ENCODE measurements at regions not wholly inside any gene's neighbourhood (a gene's known extent, or its start where the extent isn't known, plus 50 kb on each side); places are given as distances from the start of the nearest gene placed in this dataset.

DNA sequence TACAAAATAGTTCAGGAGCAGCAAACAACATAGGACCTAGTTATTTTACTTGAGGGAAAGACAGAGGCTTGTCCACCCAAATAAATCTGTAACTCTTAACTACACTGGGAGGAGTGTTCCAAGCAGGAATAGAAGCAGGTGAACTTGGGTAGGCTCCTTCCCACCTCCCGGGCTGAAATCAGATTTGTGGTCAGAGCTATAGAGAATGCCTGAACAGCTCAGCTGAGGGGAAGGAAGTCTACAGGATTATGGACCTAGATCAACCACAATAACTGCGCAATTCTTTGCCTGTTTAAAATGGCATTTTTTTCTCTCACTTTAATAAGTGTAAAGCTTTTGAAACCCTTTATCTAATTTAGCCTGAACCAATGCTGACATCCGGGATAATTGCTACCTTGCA, 73.5 kb upstream of the IRS2 start:
- Histone ChIP-seq H3K4me3 (ENCODE audit: low read depth in 1 of 2, low read length in 2 of 2) (no peak overlapping the region), H3K36me3 (ENCODE audit: insufficient read depth, low read length) (no peaks in the 10 kb centered on the region), H3K9ac (ENCODE audit: low read length) (no peak overlapping the region), H3K27me3 (ENCODE audit: control insufficient read depth in 1 of 2, insufficient read depth in 2 of 2, low read length in 2 of 2) (no peaks in the 10 kb centered on the region), H3K9me3 (ENCODE audit: low read length) (no peaks in the 10 kb centered on the region), H3K27ac (ENCODE audit: low read depth, low read length) (no peak overlapping the region), H3K4me1 (ENCODE audit: insufficient read depth, low read length) (no peaks in the 10 kb centered on the region)

DNA sequence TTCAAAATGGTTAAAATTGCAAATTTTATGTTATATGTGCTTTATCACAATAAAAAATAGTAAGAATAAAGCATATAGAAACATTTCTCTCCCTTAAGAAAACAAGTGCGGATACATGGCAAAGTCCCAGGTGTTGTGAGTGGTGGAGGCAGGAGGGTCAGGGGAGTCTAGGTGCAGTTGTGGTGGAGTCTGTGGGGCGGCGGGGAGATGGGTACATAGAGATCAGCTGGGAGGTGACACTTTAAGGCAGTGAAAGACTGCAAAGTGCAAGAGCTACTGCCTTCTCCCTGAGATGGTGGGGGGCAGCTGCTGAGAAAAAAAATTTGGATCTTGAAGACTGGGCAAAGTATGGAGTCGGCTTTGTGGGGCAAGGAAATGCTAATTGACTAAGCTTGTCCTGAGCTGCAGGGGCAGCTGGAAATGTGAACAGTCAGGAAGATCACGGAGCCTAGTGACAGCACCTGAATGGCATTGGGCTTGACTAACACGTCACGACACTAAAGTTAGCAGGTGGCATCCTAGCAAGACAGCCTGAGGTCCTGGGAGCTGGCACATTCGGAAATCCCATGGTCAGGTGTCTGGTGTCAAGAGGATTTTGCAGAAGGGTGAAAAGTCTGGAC, 72.9 kb upstream of the IRS2 start:
- Histone ChIP-seq H3K4me3 (ENCODE audit: low read depth in 1 of 2, low read length in 2 of 2) (no peak overlapping the region), H3K27me3 (ENCODE audit: control insufficient read depth in 1 of 2, insufficient read depth in 2 of 2, low read length in 2 of 2) (no peaks in the 10 kb centered on the region), H3K27ac (ENCODE audit: low read depth, low read length) (no peak overlapping the region), H3K36me3 (ENCODE audit: insufficient read depth, low read length) (no peaks in the 10 kb centered on the region), H3K9me3 (ENCODE audit: low read length) (no peaks in the 10 kb centered on the region), H3K4me1 (ENCODE audit: insufficient read depth, low read length) (no peaks in the 10 kb centered on the region), H3K9ac (ENCODE audit: low read length) (no peak overlapping the region)

DNA sequence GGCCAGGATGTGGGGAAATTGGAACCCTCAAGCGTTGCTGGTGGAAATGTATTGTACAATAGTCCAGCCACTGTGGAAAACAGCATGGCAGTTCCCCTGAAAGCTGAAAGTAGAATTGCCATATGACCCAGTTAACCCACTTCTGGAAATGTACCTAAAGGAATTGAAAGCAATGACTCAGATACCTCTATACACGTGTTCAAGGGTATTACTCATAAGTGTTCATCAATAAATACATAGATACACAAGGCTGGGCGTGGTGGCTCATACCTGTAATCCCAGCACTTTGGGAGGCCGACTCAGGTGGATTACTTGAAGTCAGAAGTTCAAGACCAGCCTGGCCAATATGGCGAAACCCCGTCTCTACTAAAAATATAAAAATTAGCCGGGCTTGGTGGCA, 71.9 kb upstream of the IRS2 start:
- Histone ChIP-seq H3K27me3 (ENCODE audit: control insufficient read depth in 1 of 2, insufficient read depth in 2 of 2, low read length in 2 of 2) (no peaks in the 10 kb centered on the region), H3K9me3 (ENCODE audit: low read length) (no peaks in the 10 kb centered on the region), H3K4me3 (ENCODE audit: low read depth in 1 of 2, low read length in 2 of 2) (no peak overlapping the region)

DNA sequence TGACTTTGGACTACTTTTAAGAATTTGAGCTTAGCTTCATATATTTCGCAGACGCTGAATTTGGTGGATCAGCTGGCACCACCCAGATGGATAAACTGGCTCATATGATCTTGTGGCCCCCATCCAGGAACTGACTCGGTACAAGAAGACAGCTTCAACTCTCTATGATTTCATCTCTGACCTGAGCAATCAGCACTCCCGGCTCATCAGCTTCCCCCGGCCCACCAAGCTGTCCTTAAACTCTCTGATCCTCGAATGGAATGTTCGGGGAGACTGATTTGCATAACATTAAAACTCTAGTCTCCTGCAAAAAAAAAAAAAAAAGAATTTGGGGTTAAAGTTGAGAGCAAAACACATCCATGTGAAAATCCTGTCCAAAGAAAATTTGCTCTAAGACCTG, 71.4 kb upstream of the IRS2 start:
- Histone ChIP-seq H3K9ac (ENCODE audit: low read length) (no peak overlapping the region), H3K27me3 (ENCODE audit: control insufficient read depth in 1 of 2, insufficient read depth in 2 of 2, low read length in 2 of 2) (no peaks in the 10 kb centered on the region), H3K27ac (ENCODE audit: low read depth, low read length) (no peak overlapping the region), H3K4me3 (ENCODE audit: low read depth in 1 of 2, low read length in 2 of 2) (no peak overlapping the region), H3K4me1 (ENCODE audit: insufficient read depth, low read length) (no peaks in the 10 kb centered on the region), H3K9me3 (ENCODE audit: low read length) (no peaks in the 10 kb centered on the region), H3K36me3 (ENCODE audit: insufficient read depth, low read length) (no peaks in the 10 kb centered on the region)

More for the DNA sequence above, 71.9 kb upstream of the IRS2 start:
- Histone ChIP-seq H3K27ac (ENCODE audit: low read depth, low read length) (no peak overlapping the region), H3K9ac (ENCODE audit: low read length) (no peak overlapping the region), H3K36me3 (ENCODE audit: insufficient read depth, low read length) (no peaks in the 10 kb centered on the region), H3K4me1 (ENCODE audit: insufficient read depth, low read length) (no peaks in the 10 kb centered on the region)

DNA sequence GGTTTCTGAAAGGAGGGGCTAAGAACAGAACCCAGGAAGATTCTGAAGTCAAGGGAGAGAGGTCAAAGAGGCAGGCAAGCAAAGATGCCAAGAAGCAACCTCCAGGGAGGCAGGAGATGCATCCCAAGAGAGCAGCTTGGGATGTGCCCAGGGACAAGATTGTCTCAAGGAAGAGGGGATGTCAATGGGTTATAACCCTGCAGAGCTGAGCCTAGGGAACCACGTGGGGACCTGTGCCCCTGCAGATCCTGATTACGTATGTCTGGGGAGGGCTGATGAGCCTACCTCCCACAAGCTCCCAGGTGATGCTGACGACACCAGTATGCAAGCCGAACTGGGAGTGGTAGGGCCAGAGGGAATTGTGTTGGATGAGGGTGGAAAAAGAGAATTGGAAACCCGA, 70.9 kb upstream of the IRS2 start:
- Histone ChIP-seq H3K27ac (ENCODE audit: low read depth, low read length) (no peak overlapping the region), H3K36me3 (ENCODE audit: insufficient read depth, low read length) (no peaks in the 10 kb centered on the region), H3K27me3 (ENCODE audit: control insufficient read depth in 1 of 2, insufficient read depth in 2 of 2, low read length in 2 of 2) (no peaks in the 10 kb centered on the region), H3K4me1 (ENCODE audit: insufficient read depth, low read length) (no peaks in the 10 kb centered on the region), H3K9ac (ENCODE audit: low read length) (no peak overlapping the region), H3K4me3 (ENCODE audit: low read depth in 1 of 2, low read length in 2 of 2) (no peak overlapping the region), H3K9me3 (ENCODE audit: low read length) (no peaks in the 10 kb centered on the region)

DNA sequence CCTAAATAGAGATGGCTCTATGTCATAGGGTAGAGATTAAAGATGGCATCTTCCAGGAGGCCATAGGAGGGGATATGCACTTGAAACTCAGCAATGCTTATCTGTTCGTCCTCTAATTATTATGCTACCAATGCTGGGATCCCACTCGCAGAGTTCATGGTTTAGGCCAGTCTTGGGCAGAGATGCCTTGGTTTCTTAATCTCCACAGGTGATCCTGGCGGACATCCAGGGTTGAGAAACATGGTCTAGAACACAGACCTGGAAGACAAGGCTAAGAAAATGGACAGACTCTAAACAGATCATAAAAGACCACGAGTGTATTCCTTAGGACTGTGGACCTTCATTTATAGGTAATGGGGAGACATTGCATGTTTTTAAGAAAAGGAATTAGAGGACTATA, 70.0 kb upstream of the IRS2 start:
- H3K9ac ChIP-seq (ENCODE audit: low read length): no peak overlapping the region
- no peaks in the 10 kb centered on the region for H3K27me3 ChIP-seq (ENCODE audit: control insufficient read depth in 1 of 2, insufficient read depth in 2 of 2, low read length in 2 of 2)
- no peaks in the 10 kb centered on the region for H3K4me1 ChIP-seq (ENCODE audit: insufficient read depth, low read length)
- H3K9me3 ChIP-seq (ENCODE audit: low read length): no peaks in the 10 kb centered on the region
- H3K4me3 ChIP-seq (ENCODE audit: low read depth in 1 of 2, low read length in 2 of 2): no peak overlapping the region
- H3K36me3 ChIP-seq (ENCODE audit: insufficient read depth, low read length): no peaks in the 10 kb centered on the region
- H3K27ac ChIP-seq (ENCODE audit: low read depth, low read length): no peak overlapping the region

DNA sequence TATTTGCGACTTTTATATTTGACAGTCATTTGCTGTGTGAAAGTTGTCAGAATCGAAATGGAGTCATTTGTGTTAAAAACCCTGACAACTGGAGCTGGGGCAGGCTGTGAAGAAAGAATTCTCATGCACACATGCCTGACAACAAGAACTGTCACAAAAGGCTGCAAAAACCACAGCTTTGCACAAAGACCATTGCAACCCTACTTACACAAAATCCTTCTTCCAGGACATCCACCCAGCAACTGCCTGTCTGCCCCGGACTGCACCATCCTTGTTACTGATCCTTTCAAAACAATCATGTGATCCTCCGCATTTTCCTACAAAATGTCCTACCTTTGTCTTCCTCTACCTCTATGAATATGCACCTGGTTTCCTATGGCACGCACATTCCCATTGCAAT, 66.8 kb upstream of the IRS2 start:
- Histone ChIP-seq H3K36me3 (ENCODE audit: insufficient read depth, low read length) (no peaks in the 10 kb centered on the region), H3K9ac (ENCODE audit: low read length) (no peak overlapping the region), H3K27me3 (ENCODE audit: control insufficient read depth in 1 of 2, insufficient read depth in 2 of 2, low read length in 2 of 2) (no peaks in the 10 kb centered on the region), H3K4me1 (ENCODE audit: insufficient read depth, low read length) (no peaks in the 10 kb centered on the region), H3K27ac (ENCODE audit: low read depth, low read length) (no peak overlapping the region), H3K9me3 (ENCODE audit: low read length) (no peaks in the 10 kb centered on the region), H3K4me3 (ENCODE audit: low read depth in 1 of 2, low read length in 2 of 2) (no peak overlapping the region)

DNA sequence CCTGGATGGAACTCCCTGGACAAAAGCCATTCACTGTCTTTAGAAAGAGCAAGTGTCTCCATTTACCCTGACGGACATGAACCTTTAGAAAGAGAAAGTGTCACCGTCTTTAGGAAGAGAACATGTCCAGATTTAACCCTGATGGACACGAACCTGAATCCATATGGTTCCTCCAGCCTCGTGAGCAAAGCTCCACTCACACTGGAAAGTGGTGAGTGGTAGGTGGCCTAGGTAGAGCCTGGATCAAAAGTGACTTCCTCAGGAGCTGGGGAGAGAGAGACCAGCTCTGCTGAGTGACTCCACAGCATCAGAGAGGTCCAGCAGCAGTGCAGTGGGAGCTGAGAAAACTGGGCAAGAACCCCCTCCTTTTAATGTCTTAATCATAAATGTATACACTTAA, 59.8 kb upstream of the IRS2 start:
- no peaks in the 10 kb centered on the region for H3K36me3 ChIP-seq (ENCODE audit: insufficient read depth, low read length)
- H3K27ac ChIP-seq (ENCODE audit: low read depth, low read length): no peak overlapping the region
- no peaks in the 10 kb centered on the region for H3K27me3 ChIP-seq (ENCODE audit: control insufficient read depth in 1 of 2, insufficient read depth in 2 of 2, low read length in 2 of 2)
- H3K9ac ChIP-seq (ENCODE audit: low read length): no peak overlapping the region
- H3K4me3 ChIP-seq (ENCODE audit: low read depth in 1 of 2, low read length in 2 of 2): no peak overlapping the region
- H3K9me3 ChIP-seq (ENCODE audit: low read length): no peaks in the 10 kb centered on the region
- peaks cover 9% of the 10 kb centered on the region for H3K4me1 ChIP-seq (ENCODE audit: insufficient read depth, low read length)

DNA sequence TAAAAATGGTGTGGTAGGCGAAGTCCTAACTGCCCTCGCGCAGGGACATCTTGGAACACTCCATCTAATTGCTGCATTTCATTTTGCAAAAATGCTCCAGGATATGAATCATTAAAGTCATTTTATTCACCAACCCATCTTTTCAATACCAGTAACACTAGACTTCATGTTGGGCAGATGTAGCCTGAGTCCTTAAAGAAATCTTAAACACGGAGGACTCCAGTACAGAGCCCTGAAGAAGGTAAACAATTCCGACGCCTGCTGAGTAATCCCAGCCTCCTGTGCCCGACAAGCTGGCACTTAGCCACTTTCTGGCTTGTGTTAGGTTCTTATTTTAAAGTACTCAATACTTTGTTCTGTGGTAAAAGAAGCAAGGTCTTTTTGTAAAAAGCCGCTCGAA, 58.0 kb upstream of the IRS2 start:
- Histone ChIP-seq H3K27me3 (ENCODE audit: control insufficient read depth in 1 of 2, insufficient read depth in 2 of 2, low read length in 2 of 2) (no peaks in the 10 kb centered on the region), H3K9me3 (ENCODE audit: low read length) (no peaks in the 10 kb centered on the region), H3K4me3 (ENCODE audit: low read depth in 1 of 2, low read length in 2 of 2) (peak overlapping the region in 1 of 2 donors; percentile 18), H3K36me3 (ENCODE audit: insufficient read depth, low read length) (no peaks in the 10 kb centered on the region), H3K4me1 (ENCODE audit: insufficient read depth, low read length) (peaks cover 9% of the 10 kb centered on the region), H3K9ac (ENCODE audit: low read length) (no peak overlapping the region), H3K27ac (ENCODE audit: low read depth, low read length) (peak overlapping the region; percentile 37)

DNA sequence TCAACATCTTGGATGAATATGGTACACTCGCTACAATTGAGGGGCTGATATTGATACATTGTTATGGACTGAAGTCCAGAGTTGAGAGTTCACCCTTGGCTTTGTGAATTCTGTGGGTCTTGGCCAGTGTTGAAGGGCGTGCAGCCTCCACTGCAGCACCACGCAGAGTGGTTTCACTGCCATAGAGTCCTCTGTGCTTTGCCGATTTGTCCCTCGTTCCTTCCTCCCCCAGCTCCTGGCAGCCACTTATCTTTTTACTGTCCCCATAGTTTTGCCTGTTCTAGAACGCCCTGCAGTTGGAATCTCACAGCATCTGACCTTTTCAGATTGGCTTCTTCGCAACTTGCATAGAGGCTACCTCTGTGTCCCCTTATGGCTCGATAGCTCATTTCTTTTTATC, 57.3 kb upstream of the IRS2 start:
- peak overlapping the region in 1 of 2 donors; percentile 18 for H3K4me3 ChIP-seq (ENCODE audit: low read depth in 1 of 2, low read length in 2 of 2)
- H3K27me3 ChIP-seq (ENCODE audit: control insufficient read depth in 1 of 2, insufficient read depth in 2 of 2, low read length in 2 of 2): no peaks in the 10 kb centered on the region
- no peaks in the 10 kb centered on the region for H3K9me3 ChIP-seq (ENCODE audit: low read length)
- no peaks in the 10 kb centered on the region for H3K36me3 ChIP-seq (ENCODE audit: insufficient read depth, low read length)
- H3K27ac ChIP-seq (ENCODE audit: low read depth, low read length): no peak overlapping the region
- H3K9ac ChIP-seq (ENCODE audit: low read length): no peak overlapping the region
- H3K4me1 ChIP-seq (ENCODE audit: insufficient read depth, low read length): peaks cover 9% of the 10 kb centered on the region

DNA sequence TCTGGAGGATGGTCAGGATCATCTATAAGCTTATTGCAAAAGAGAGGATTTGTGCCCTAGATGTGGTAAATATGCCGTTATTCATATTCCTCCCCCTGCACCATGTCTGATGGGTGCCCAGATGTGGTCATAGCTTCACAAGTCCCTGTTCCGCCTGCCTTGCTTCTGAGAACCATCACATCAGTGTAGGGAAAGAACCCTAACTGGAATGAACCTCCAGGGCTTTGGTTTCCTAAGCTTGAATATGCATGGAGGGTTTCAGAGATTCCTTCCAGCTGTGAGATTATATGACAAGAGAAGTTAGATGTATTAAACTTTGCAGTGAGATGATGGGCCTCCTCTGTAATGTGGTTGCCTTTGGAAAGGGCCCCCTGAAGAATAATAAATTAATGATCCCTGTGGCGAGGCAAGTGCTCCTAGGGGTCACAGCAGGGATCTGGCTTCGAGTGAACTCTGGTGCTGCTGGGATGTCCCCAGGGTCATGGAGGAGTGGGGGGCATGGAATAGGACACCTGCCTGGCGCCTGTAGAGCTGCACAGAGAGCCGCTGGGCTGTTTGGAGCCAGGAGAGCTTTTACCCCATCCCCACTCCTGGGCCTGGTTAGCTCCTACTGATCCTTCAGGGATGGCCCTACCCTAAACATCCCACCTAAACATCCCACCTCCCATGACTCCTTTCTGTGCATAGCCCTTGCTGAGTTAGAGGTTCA, 56.0 kb upstream of the IRS2 start:
- Histone ChIP-seq H3K27ac (ENCODE audit: low read depth, low read length) (no peak overlapping the region), H3K9me3 (ENCODE audit: low read length) (no peaks in the 10 kb centered on the region), H3K4me1 (ENCODE audit: insufficient read depth, low read length) (peaks cover 9% of the 10 kb centered on the region), H3K9ac (ENCODE audit: low read length) (no peak overlapping the region), H3K27me3 (ENCODE audit: control insufficient read depth in 1 of 2, insufficient read depth in 2 of 2, low read length in 2 of 2) (no peaks in the 10 kb centered on the region), H3K4me3 (ENCODE audit: low read depth in 1 of 2, low read length in 2 of 2) (no peak overlapping the region), H3K36me3 (ENCODE audit: insufficient read depth, low read length) (no peaks in the 10 kb centered on the region)

DNA sequence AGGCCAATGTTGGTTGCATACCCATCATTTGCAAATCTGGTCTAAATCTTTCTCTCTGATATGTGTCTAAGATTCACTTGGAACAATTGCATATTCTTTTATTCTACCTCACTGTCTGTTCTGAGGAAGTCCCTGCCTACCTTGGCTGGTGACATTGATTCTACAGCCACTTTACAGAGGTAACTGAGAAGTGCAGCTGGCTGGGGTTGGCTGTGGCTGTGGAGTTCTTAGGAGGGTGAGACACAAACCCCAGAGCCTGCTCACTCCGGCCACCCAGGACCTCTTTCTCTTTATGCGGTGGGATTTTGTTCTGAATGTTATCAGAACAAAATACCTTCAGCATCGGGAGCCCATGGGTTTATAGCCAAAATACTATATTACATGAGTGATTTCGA, 54.5 kb upstream of the IRS2 start:
- Histone ChIP-seq H3K4me1 (ENCODE audit: insufficient read depth, low read length) (peaks cover 9% of the 10 kb centered on the region), H3K27ac (ENCODE audit: low read depth, low read length) (no peak overlapping the region), H3K9ac (ENCODE audit: low read length) (no peak overlapping the region), H3K9me3 (ENCODE audit: low read length) (no peaks in the 10 kb centered on the region), H3K4me3 (ENCODE audit: low read depth in 1 of 2, low read length in 2 of 2) (no peak overlapping the region), H3K36me3 (ENCODE audit: insufficient read depth, low read length) (no peaks in the 10 kb centered on the region), H3K27me3 (ENCODE audit: control insufficient read depth in 1 of 2, insufficient read depth in 2 of 2, low read length in 2 of 2) (no peaks in the 10 kb centered on the region)
